ENCODE measurements at regions not wholly inside any gene's neighbourhood (a gene's known extent, or its start where the extent isn't known, plus 50 kb on each side); places are given as distances from the start of the nearest gene placed in this dataset.

- TF ChIP-seq CTCF (conservative IDR thresholded peaks at IDR 0.05; ENCODE audit: low read depth, low read length), result no peak
- H3K4me3 ChIP-seq (ENCODE audit: low read depth, low read length), result no peak overlapping the region
- DNase-seq (ENCODE audit: low read depth), result no peak
These were observed 753.2 kb upstream of the EEF2KMT start for GRCh38 chr16:5850632-5851392.

- DNase-seq (ENCODE audit: low read depth), result no peak
- H3K4me3 ChIP-seq (ENCODE audit: low read depth, low read length), result no peak overlapping the region
- TF ChIP-seq CTCF (conservative IDR thresholded peaks at IDR 0.05; ENCODE audit: low read depth, low read length), result no peak
These were observed 747.5 kb upstream of the EEF2KMT start for GRCh38 chr16:5845046-5845445.

GRCh38 chr16:5841974-5842373 is 744.4 kb upstream of the EEF2KMT start:
- DNase-seq (ENCODE audit: low read depth), result no peak
- no peak overlapping the region for H3K4me3 ChIP-seq (ENCODE audit: low read depth, low read length)
- no peak for TF ChIP-seq CTCF (conservative IDR thresholded peaks at IDR 0.05; ENCODE audit: low read depth, low read length)

- no peak overlapping the region for H3K4me3 ChIP-seq (ENCODE audit: low read depth, low read length)
- no peak for DNase-seq (ENCODE audit: low read depth)
- TF ChIP-seq CTCF (conservative IDR thresholded peaks at IDR 0.05; ENCODE audit: low read depth, low read length), result no peak
These were observed 741.1 kb upstream of the EEF2KMT start for GRCh38 chr16:5838725-5839124.

GRCh38 chr16:5838071-5838470 is 740.5 kb upstream of the EEF2KMT start:
- no peak for DNase-seq (ENCODE audit: low read depth)
- no peak for TF ChIP-seq CTCF (conservative IDR thresholded peaks at IDR 0.05; ENCODE audit: low read depth, low read length)
- no peak overlapping the region for H3K4me3 ChIP-seq (ENCODE audit: low read depth, low read length)

GRCh38 chr16:5837007-5837670 is 739.5 kb upstream of the EEF2KMT start:
- no peak overlapping the region for H3K4me3 ChIP-seq (ENCODE audit: low read depth, low read length)
- DNase-seq (ENCODE audit: low read depth), result no peak
- TF ChIP-seq CTCF (conservative IDR thresholded peaks at IDR 0.05; ENCODE audit: low read depth, low read length), result no peak

GRCh38 chr16:5835876-5836275 is 738.3 kb upstream of the EEF2KMT start:
- no peak for DNase-seq (ENCODE audit: low read depth)
- H3K4me3 ChIP-seq (ENCODE audit: low read depth, low read length), result no peak overlapping the region
- no peak for TF ChIP-seq CTCF (conservative IDR thresholded peaks at IDR 0.05; ENCODE audit: low read depth, low read length)
